Heart right ventricle (tissue), 16 donors: ENCODE measurements at regions not wholly inside any gene's neighbourhood (a gene's known extent, or its start where the extent isn't known, plus 50 kb on each side); places are given as distances from the start of the nearest gene placed in this dataset.
"Not testable (repeated sequence)": the region's sequence is repeated elsewhere in the genome, so short reads cannot be mapped to it uniquely, and the experiment has no call there.

ENCODE experiments used
- ATAC-seq, 8 donors: fragments of 200-7000 bp; cut with Tn5 transposase; one replicate each; pipeline ENCODE4 v1.9.1; 2020; ENCODE audit warnings: mild to moderate bottlenecking in 8 of 8, moderate library complexity in 8 of 8, moderate number of reproducible peaks in 1 of 8
- DNase-seq, 2 donors: peaks; one replicate each; pipeline ENCODE4 v3.0.0-alpha.2; 2020
- H3K27ac ChIP-seq, 10 donors: fragments of 200-600 bp; sonication (generic) in 2 of 10; one replicate each; pipeline versions ENCODE4 v1.5.0 to v1.8.0; 2020 to 2022; ENCODE audit warnings: mild to moderate bottlenecking in 3 of 10
- H3K27me3 ChIP-seq, 7 donors: fragments of 200-600 bp; one replicate each; pipeline ENCODE4 v1.8.0; 2021 to 2022; ENCODE audit warnings: mild to moderate bottlenecking in 2 of 7
- H3K36me3 ChIP-seq, 9 donors: fragments of 200-600 bp; sonication (generic) in 1 of 9; one replicate each; pipeline versions ENCODE4 v1.5.0 to v1.8.0; 2020 to 2022; ENCODE audit warnings: mild to moderate bottlenecking in 2 of 9
- H3K4me1 ChIP-seq, 9 donors: fragments of 200-600 bp; sonication (generic) in 1 of 9; one replicate each; pipeline versions ENCODE4 v1.5.0 to v1.8.0; 2020 to 2022; ENCODE audit warnings: mild to moderate bottlenecking in 4 of 9
- H3K4me3 ChIP-seq, 10 donors: fragments of 200-600 bp; sonication (generic) in 2 of 10; one replicate each; pipeline versions ENCODE4 v1.5.0 to v1.8.0; 2020 to 2022; ENCODE audit warnings: mild to moderate bottlenecking in 7 of 10, moderate library complexity in 2 of 10
- H3K9me3 ChIP-seq, 11 donors: fragments of 200-600 bp in 10 of 11; sonication (generic) in 2 of 11; one replicate each; pipeline versions ENCODE4 v1.5.0 to v1.8.0; 2013 to 2022; ENCODE audit warnings: mild to moderate bottlenecking in 2 of 11, control low read depth in 1 of 11, moderate library complexity in 1 of 11
- CTCF ChIP-seq, 9 donors: fragments of 200-600 bp; sonication (generic) in 2 of 9; IDR thresholded peaks; one replicate each; pipeline versions ENCODE4 v1.5.0 to v1.8.0; 2021 to 2022; ENCODE audit warnings: antibody characterized with exemption in 9 of 9, mild to moderate bottlenecking in 5 of 9, moderate library complexity in 1 of 9
- WGBS, 2 donors: extraction: QIAGEN DNeasy Blood & Tissue Kit; methylation state at CpG; one replicate each; pipeline ENCODE4 v1.1.7; 2013; ENCODE audit warnings: inconsistent platforms in 1 of 2; 5-methylcytosine and 5-hydroxymethylcytosine counted together
- intact Hi-C, 10 donors: fragments of 100-400 bp; cut with DNase I; formaldehyde crosslinking; loops; one replicate each; pipeline versions ENCODE4 v1.11.1 to v1.14.2; 2022
- donor health status: Arrhythmogenic right ventricular cardiomyopathy.
- donor health status: ischemic (EF 13 %, LVEDD 7.1; RV severe dilation, severe dysfunction).
- donor health status: healthy with polysubstance abuse.
- donor health status: DM: no; HTN: yes; CAD: no.
- donor health status: DM: no; HTN: no; CAD: no.
- donor health status: ischemic (EF 25% LVEDD 6.9; RV normal size, moderate dysfunction).
- donor health status: ischemic (EF 25% LVEDD 5.7; RV mildly dilated, moderate dysfunction).
- donor health status: healthy.
- donor health status: DM: yes; HTN: yes; CAD: no.
- donor health status: Ischemic cardiomyopathy.
- donor health status: ischemic (EF 35%, LVEDD 5.7; RV mildly dilated, moderate dysfunction).
- donor health status: nonischemic (EF 11% LVEDD 7.7; RV severe dilation, severe dysfunction).
- donor health status: DM: yes; HTN: yes; CAD: no.
- donor health status: PGD.
- donor health status: ischemic (EF 29% LVEDD 5.4; RV normal size, mild dysfunction).
- donor health status: nonischemic (EF 23%, LVEDD 6.1; RV moderate dilation, normal function).

- Histone ChIP-seq H3K4me1 (no peaks in the 10 kb centered on the region), H3K27me3 (no peaks in the 10 kb centered on the region), H3K36me3 (no peaks in the 10 kb centered on the region), H3K4me3 (no peak overlapping the region), H3K27ac (no peak overlapping the region), H3K9me3 (no peaks in the 10 kb centered on the region)
- 84 to 86% methylated on average over 7 of the region's 7 CpGs for WGBS, 2 donors
- no peak for ATAC-seq
- TF ChIP-seq CTCF (IDR thresholded peaks at IDR 0.05) = no peak
- no peak for DNase-seq
- intact Hi-C loops = no loop called here
Observed at GRCh38 chr6:130613176-130613575, 214.0 kb upstream of the SMLR1 start.

GRCh38 chr6:130615816-130616215 lies 211.4 kb upstream of the SMLR1 start:
- 78 to 94% methylated on average over 1 of the region's 1 CpG for WGBS, 2 donors
- TF ChIP-seq CTCF (IDR thresholded peaks at IDR 0.05) = no peak
- DNase-seq = no peak
- Histone ChIP-seq H3K36me3 (no peaks in the 10 kb centered on the region), H3K9me3 (no peaks in the 10 kb centered on the region), H3K27me3 (no peaks in the 10 kb centered on the region), H3K27ac (no peak overlapping the region), H3K4me3 (no peak overlapping the region), H3K4me1 (no peaks in the 10 kb centered on the region)
- intact Hi-C loops = no loop called here
- ATAC-seq = no peak

GRCh38 chr6:130617658-130618057 lies 209.5 kb upstream of the SMLR1 start:
- no peaks in the 10 kb centered on the region for H3K4me1 ChIP-seq

GRCh38 chr6:130618806-130619205 lies 208.4 kb upstream of the SMLR1 start:
- H3K4me1 ChIP-seq, H3K4me3 ChIP-seq, H3K27me3 ChIP-seq, H3K36me3 ChIP-seq, intact Hi-C loops, DNase-seq, H3K27ac ChIP-seq, ATAC-seq: not testable (repeated sequence)
- WGBS, 2 donors = 72% methylated on average over 5 of the region's 5 CpGs
- peaks cover 0 to 17% (median 7%) of the 10 kb centered on the region in 11 donors for H3K9me3 ChIP-seq

More at GRCh38 chr6:130617658-130618057, 209.5 kb upstream of the SMLR1 start:
- intact Hi-C loops = no loop called here
- no peak for DNase-seq
- Histone ChIP-seq H3K9me3 (peaks cover 0 to 5% (median 0%) of the 10 kb centered on the region in 11 donors), H3K4me3 (no peak overlapping the region), H3K36me3 (no peaks in the 10 kb centered on the region), H3K27ac (no peak overlapping the region), H3K27me3 (no peaks in the 10 kb centered on the region)
- 62 to 72% methylated on average over 2 of the region's 2 CpGs for WGBS, 2 donors
- ATAC-seq = no peak
- no peak for TF ChIP-seq CTCF (IDR thresholded peaks at IDR 0.05)

- Histone ChIP-seq H3K36me3 (no peaks in the 10 kb centered on the region), H3K27me3 (no peaks in the 10 kb centered on the region), H3K9me3 (peaks cover 0 to 21% (median 7%) of the 10 kb centered on the region in 11 donors), H3K4me1 (no peaks in the 10 kb centered on the region), H3K27ac (no peak overlapping the region), H3K4me3 (no peak overlapping the region)
- ATAC-seq (no peak), DNase-seq (no peak)
- WGBS, 2 donors = 62 to 64% methylated on average over 2 of the region's 2 CpGs
- no peak for TF ChIP-seq CTCF (IDR thresholded peaks at IDR 0.05)
- intact Hi-C loops = no loop called here
Observed at GRCh38 chr6:130620338-130620781, 206.8 kb upstream of the SMLR1 start.
